ENCODE measurements at regions not wholly inside any gene's neighbourhood (a gene's known extent, or its start where the extent isn't known, plus 50 kb on each side); places are given as distances from the start of the nearest gene placed in this dataset.

- Histone ChIP-seq H3K4me3 (no peak overlapping the region), H2AFZ (ENCODE audit: control insufficient read depth, low read depth, low read length) (no peak overlapping the region), H4K20me1 (ENCODE audit: control insufficient read depth, insufficient read depth) (no peaks in the 10 kb centered on the region), H3K27me3 (replicated peaks in 1 of 2; ENCODE audit: control insufficient read depth in 2 of 2, insufficient read depth in 2 of 2, low read length in 1 of 2) (no peaks in the 10 kb centered on the region; a peak in 1 of 4 replicates), H3K79me2 (ENCODE audit: control insufficient read depth, insufficient read depth, low read length) (no peaks in the 10 kb centered on the region), H3K27ac (ENCODE audit: control insufficient read depth, insufficient read depth) (no peak overlapping the region), H3K36me3 (ENCODE audit: control insufficient read depth in 2 of 2, insufficient read depth in 2 of 2, low read length in 1 of 2) (no peaks in the 10 kb centered on the region), H3K4me2 (ENCODE audit: control insufficient read depth, insufficient read depth) (no peak overlapping the region), H3K4me1 (ENCODE audit: control insufficient read depth, insufficient read depth, low read length) (no peaks in the 10 kb centered on the region), H3K9ac (ENCODE audit: control insufficient read depth, insufficient read depth, low read length) (no peak overlapping the region), H3K9me3 (replicated peaks; ENCODE audit: control insufficient read depth, insufficient read depth, low read length) (no peaks in the 10 kb centered on the region; the same call in 1 of the 3 replicates)
- TF ChIP-seq, protein P1, sequence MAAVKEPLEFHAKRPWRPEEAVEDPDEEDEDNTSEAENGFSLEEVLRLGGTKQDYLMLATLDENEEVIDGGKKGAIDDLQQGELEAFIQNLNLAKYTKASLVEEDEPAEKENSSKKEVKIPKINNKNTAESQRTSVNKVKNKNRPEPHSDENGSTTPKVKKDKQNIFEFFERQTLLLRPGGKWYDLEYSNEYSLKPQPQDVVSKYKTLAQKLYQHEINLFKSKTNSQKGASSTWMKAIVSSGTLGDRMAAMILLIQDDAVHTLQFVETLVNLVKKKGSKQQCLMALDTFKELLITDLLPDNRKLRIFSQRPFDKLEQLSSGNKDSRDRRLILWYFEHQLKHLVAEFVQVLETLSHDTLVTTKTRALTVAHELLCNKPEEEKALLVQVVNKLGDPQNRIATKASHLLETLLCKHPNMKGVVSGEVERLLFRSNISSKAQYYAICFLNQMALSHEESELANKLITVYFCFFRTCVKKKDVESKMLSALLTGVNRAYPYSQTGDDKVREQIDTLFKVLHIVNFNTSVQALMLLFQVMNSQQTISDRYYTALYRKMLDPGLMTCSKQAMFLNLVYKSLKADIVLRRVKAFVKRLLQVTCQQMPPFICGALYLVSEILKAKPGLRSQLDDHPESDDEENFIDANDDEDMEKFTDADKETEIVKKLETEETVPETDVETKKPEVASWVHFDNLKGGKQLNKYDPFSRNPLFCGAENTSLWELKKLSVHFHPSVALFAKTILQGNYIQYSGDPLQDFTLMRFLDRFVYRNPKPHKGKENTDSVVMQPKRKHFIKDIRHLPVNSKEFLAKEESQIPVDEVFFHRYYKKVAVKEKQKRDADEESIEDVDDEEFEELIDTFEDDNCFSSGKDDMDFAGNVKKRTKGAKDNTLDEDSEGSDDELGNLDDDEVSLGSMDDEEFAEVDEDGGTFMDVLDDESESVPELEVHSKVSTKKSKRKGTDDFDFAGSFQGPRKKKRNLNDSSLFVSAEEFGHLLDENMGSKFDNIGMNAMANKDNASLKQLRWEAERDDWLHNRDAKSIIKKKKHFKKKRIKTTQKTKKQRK (IDR thresholded peaks at IDR 0.05; ENCODE audit: low read depth, low read length): no peak
- no peak for TF ChIP-seq ZBED1 (IDR thresholded peaks at IDR 0.05; ENCODE audit: borderline replicate concordance)
- no peak for TF ChIP-seq NFYA (IDR thresholded peaks at IDR 0.05; ENCODE audit: borderline replicate concordance, low read depth, low read length)
- no peak for TF ChIP-seq WRNIP1 (IDR thresholded peaks at IDR 0.05; ENCODE audit: borderline replicate concordance, low read depth, low read length)
- TF ChIP-seq, protein P2, sequence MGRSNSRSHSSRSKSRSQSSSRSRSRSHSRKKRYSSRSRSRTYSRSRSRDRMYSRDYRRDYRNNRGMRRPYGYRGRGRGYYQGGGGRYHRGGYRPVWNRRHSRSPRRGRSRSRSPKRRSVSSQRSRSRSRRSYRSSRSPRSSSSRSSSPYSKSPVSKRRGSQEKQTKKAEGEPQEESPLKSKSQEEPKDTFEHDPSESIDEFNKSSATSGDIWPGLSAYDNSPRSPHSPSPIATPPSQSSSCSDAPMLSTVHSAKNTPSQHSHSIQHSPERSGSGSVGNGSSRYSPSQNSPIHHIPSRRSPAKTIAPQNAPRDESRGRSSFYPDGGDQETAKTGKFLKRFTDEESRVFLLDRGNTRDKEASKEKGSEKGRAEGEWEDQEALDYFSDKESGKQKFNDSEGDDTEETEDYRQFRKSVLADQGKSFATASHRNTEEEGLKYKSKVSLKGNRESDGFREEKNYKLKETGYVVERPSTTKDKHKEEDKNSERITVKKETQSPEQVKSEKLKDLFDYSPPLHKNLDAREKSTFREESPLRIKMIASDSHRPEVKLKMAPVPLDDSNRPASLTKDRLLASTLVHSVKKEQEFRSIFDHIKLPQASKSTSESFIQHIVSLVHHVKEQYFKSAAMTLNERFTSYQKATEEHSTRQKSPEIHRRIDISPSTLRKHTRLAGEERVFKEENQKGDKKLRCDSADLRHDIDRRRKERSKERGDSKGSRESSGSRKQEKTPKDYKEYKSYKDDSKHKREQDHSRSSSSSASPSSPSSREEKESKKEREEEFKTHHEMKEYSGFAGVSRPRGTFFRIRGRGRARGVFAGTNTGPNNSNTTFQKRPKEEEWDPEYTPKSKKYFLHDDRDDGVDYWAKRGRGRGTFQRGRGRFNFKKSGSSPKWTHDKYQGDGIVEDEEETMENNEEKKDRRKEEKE (IDR thresholded peaks at IDR 0.05): no peak
- no peak for TF ChIP-seq ZSCAN29 (IDR thresholded peaks at IDR 0.05)
- no peak for TF ChIP-seq ZNF24 (IDR thresholded peaks at IDR 0.05)
- no peak for TF ChIP-seq POLR2A (IDR thresholded peaks at IDR 0.05; ENCODE audit: low read depth, low read length)
- TF ChIP-seq HDAC6 (IDR thresholded peaks at IDR 0.05; ENCODE audit: unreplicated experiment): no peak
- TF ChIP-seq HDAC2 (IDR thresholded peaks at IDR 0.05): no peak
- TF ChIP-seq CBX5 (IDR thresholded peaks at IDR 0.05; ENCODE audit: low read depth): no peak
- TF ChIP-seq NR2C1 (IDR thresholded peaks at IDR 0.05): no peak
- TF ChIP-seq, protein P3, sequence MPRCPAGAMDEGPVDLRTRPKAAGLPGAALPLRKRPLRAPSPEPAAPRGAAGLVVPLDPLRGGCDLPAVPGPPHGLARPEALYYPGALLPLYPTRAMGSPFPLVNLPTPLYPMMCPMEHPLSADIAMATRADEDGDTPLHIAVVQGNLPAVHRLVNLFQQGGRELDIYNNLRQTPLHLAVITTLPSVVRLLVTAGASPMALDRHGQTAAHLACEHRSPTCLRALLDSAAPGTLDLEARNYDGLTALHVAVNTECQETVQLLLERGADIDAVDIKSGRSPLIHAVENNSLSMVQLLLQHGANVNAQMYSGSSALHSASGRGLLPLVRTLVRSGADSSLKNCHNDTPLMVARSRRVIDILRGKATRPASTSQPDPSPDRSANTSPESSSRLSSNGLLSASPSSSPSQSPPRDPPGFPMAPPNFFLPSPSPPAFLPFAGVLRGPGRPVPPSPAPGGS (IDR thresholded peaks at IDR 0.05; ENCODE audit: borderline replicate concordance, insufficient read depth, low read depth, low read length, poor library complexity, severe bottlenecking): no peak
- TF ChIP-seq, protein P4, sequence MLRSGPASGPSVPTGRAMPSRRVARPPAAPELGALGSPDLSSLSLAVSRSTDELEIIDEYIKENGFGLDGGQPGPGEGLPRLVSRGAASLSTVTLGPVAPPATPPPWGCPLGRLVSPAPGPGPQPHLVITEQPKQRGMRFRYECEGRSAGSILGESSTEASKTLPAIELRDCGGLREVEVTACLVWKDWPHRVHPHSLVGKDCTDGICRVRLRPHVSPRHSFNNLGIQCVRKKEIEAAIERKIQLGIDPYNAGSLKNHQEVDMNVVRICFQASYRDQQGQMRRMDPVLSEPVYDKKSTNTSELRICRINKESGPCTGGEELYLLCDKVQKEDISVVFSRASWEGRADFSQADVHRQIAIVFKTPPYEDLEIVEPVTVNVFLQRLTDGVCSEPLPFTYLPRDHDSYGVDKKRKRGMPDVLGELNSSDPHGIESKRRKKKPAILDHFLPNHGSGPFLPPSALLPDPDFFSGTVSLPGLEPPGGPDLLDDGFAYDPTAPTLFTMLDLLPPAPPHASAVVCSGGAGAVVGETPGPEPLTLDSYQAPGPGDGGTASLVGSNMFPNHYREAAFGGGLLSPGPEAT (IDR thresholded peaks at IDR 0.05; ENCODE audit: low read depth): no peak
- no peak for TF ChIP-seq SMAD1 (IDR thresholded peaks at IDR 0.05; ENCODE audit: low read depth, partially characterized antibody)
- no peak for TF ChIP-seq RUNX3 (IDR thresholded peaks at IDR 0.05; ENCODE audit: low read length)
- TF ChIP-seq CREB1 (IDR thresholded peaks at IDR 0.05; ENCODE audit: low read depth): no peak
- no peak for TF ChIP-seq ZNF384 (IDR thresholded peaks at IDR 0.05; ENCODE audit: borderline replicate concordance, low read depth, low read length)
- BruUV-seq (replicated peaks): no TSS peak
- ChIA-PET SMC1A (ENCODE audit: uncharacterized antibody, unreplicated experiment) (no interaction called here), POLR2A (no interaction called here), RAD21 (ENCODE audit: unreplicated experiment) (no interaction called here), CTCF (interaction anchor here (1.2 kb wide), 1 partner anchor 10 kb away, joined by 4 read pairs; no protein-coding TSS in a partner anchor)
- no peak for DNase-seq (ENCODE audit: low read depth, low spot score)
- FAIRE-seq: no peak
- intact Hi-C loops (cut with micrococcal nuclease; ENCODE audit: unreplicated experiment) (no loop called here), in situ Hi-C loops (cut with MboI) (no loop called here)
- no peak for ATAC-seq
- 71% methylated on average over 8 of the region's 8 CpGs for WGBS (ENCODE audit: insufficient coverage, insufficient replicate concordance, low lambda C conversion rate, missing lambda C conversion rate)
These were observed 61.4 kb upstream of the SIX3 start for GRCh38 chr2:44880125-44880483.

Measured in GM12878 (cell line).